ENCODE measurements at regions not wholly inside any gene's neighbourhood (a gene's known extent, or its start where the extent isn't known, plus 50 kb on each side); places are given as distances from the start of the nearest gene placed in this dataset.

DNA sequence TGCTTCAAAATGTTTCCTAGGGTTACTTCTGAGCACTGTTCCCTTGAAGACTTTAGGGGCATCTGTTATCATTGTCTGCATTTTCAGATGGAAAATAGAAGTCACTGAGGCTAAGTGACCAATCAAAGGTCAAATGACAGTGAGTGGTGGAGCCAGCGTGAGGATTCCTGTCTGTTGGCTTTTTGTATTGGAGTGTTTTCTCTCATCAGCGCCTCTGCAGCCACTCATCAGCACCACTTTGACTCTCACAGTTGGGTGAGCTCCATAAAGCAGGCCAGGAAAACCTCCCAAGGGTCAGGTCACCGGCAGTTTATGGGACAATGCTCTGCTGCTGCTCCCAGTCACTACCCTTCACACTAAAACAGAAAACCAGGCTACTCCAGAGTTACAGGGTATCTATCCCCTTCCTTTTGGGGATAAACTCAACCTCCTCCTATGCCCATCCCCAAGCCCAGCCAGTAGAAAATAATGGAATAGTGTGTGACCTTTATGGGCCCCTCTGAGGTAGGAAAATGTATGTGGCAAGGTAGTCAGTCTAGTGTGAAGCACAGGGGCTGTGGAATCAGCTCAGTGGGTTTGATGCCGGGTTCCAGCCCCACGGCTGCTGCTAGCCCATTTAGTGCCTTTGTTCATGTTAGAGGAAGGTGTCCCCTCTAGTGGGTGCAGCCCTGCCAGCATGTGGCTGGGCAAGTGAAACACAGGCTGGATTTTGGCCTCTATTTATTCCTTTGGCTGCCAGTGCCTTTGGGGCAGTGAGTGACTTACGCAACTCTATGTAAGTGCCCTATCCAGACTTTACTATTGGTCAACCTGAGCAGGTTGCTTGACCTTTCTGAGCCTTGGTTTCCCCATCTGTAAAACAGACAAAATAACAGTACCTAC is 133.8 kb upstream of the CPM start:
- Histone ChIP-seq H3K27me3 (ENCODE audit: insufficient read depth, low read depth, severe bottlenecking) (no peaks in the 10 kb centered on the region), H3K9me3 (ENCODE audit: severe bottlenecking) (no peaks in the 10 kb centered on the region), H3K4me3 (ENCODE audit: low read depth, low read length) (no peak overlapping the region), H3K36me3 (no peaks in the 10 kb centered on the region), H3K27ac (no peak overlapping the region)
- DNase-seq, result no peak
- no peak for TF ChIP-seq CTCF (IDR thresholded peaks at IDR 0.05; ENCODE audit: low read depth, low read length)

DNA sequence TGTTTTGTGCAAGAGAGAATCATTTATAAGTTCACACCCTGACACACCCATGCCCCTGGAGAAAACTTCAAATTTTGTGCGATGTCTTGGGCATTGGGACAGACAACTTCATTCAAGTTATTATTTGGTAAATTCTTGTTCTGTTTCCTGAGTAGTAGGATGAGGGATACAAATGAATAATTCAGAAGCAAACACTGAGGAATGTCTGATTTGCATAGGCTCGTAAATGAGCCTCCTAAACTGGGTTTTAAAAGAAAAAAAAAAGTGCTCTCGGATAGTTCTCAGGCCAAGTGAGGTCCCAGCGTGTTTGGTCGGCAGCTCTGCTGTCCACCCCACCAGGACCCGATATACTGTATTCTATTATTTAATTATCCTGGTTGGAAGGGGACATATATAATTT is 134.7 kb upstream of the CPM start:
- H3K4me3 ChIP-seq (ENCODE audit: low read depth, low read length), result no peak overlapping the region
- H3K9me3 ChIP-seq (ENCODE audit: severe bottlenecking), result no peaks in the 10 kb centered on the region
- no peak for TF ChIP-seq CTCF (IDR thresholded peaks at IDR 0.05; ENCODE audit: low read depth, low read length)
- H3K36me3 ChIP-seq, result no peaks in the 10 kb centered on the region
- H3K27ac ChIP-seq, result no peak overlapping the region
- no peaks in the 10 kb centered on the region for H3K27me3 ChIP-seq (ENCODE audit: insufficient read depth, low read depth, severe bottlenecking)
- DNase-seq, result no peak

DNA sequence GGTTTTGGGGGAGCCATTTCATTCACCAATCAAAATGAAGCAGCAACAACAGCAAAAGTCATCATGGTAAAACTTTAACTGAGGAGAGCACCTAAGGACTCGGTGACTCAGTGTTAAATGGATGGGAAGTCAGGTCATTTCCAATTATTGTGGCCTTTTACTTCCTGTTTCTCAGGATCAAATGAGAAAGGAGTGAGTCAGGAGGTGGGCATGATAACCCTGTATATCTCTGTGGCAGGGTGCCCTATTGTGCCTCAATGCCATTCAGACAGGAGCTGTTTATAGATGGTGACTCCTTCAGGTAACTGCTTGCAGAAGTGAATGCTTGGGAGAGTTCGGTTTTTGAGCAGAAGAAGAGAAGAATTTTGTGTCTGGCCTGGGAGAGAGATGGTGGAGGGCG is 135.5 kb upstream of the CPM start:
- DNase-seq, result no peak
- Histone ChIP-seq H3K27me3 (ENCODE audit: insufficient read depth, low read depth, severe bottlenecking) (no peaks in the 10 kb centered on the region), H3K27ac (no peak overlapping the region), H3K4me3 (ENCODE audit: low read depth, low read length) (no peak overlapping the region), H3K9me3 (ENCODE audit: severe bottlenecking) (no peaks in the 10 kb centered on the region), H3K36me3 (no peaks in the 10 kb centered on the region)
- no peak for TF ChIP-seq CTCF (IDR thresholded peaks at IDR 0.05; ENCODE audit: low read depth, low read length)

GRCh38 chr12:69069479-69069878 is 136.5 kb upstream of the CPM start:
- Histone ChIP-seq H3K27ac (no peak overlapping the region), H3K9me3 (ENCODE audit: severe bottlenecking) (no peaks in the 10 kb centered on the region), H3K4me3 (ENCODE audit: low read depth, low read length) (no peak overlapping the region), H3K27me3 (ENCODE audit: insufficient read depth, low read depth, severe bottlenecking) (no peaks in the 10 kb centered on the region), H3K36me3 (no peaks in the 10 kb centered on the region)
- DNase-seq, result no peak
- TF ChIP-seq CTCF (IDR thresholded peaks at IDR 0.05; ENCODE audit: low read depth, low read length), result no peak

- DNase-seq, result peak; percentile 52
- Histone ChIP-seq H3K27ac (no peak overlapping the region), H3K36me3 (no peaks in the 10 kb centered on the region), H3K9me3 (ENCODE audit: severe bottlenecking) (no peaks in the 10 kb centered on the region), H3K27me3 (ENCODE audit: insufficient read depth, low read depth, severe bottlenecking) (no peaks in the 10 kb centered on the region), H3K4me3 (ENCODE audit: low read depth, low read length) (no peak overlapping the region)
- TF ChIP-seq CTCF (IDR thresholded peaks at IDR 0.05; ENCODE audit: low read depth, low read length), result peak; percentile 88
Measured at GRCh38 chr12:69070319-69071090, 137.5 kb upstream of the CPM start.

Data from WERI-Rb-1 (cell line).